ENCODE measurements at regions not wholly inside any gene's neighbourhood (a gene's known extent, or its start where the extent isn't known, plus 50 kb on each side); places are given as distances from the start of the nearest gene placed in this dataset.
A peak's percentile ranks its signal among the peaks of the same experiment; 100 is the strongest.

DNA sequence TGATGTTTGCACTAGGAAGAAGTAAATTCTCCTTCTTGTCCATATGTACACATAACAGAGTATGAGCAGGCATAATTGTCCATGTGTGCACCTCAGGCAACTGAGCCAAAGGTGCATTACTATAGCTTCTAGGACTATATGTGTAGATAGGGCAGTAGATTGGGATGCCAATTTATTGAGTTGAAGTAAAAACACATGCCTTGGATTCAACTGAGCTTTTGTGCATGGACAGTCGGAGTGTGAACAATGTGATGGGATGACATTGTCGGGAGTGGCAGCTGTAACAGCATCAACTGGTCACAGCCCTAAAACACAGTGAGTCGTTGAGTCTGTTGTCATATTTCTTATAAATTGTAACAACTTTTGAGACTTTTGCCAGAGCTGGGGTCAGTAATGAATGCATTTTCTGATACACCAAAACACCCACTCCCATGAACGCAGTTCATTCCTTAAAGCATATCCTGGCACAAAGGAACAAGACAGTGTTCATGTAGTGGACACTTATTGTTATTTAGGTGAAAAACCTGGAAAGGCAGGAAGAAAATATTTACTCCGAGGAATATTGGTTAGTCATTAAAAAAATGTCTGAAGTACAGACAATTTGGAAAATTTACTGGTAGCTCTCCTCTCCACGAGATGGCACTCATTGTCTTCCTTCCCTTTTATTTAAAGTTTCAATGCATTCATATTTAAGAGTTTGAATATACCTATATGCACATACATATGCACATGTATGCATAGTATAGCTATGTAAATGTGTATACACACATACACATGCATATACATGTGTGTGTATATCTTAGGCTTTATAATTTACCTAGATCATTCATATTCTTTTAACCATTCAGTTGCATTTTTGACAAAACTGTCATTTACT is 302.0 kb upstream of the STXBP5 start:
- TF ChIP-seq, protein P1, sequence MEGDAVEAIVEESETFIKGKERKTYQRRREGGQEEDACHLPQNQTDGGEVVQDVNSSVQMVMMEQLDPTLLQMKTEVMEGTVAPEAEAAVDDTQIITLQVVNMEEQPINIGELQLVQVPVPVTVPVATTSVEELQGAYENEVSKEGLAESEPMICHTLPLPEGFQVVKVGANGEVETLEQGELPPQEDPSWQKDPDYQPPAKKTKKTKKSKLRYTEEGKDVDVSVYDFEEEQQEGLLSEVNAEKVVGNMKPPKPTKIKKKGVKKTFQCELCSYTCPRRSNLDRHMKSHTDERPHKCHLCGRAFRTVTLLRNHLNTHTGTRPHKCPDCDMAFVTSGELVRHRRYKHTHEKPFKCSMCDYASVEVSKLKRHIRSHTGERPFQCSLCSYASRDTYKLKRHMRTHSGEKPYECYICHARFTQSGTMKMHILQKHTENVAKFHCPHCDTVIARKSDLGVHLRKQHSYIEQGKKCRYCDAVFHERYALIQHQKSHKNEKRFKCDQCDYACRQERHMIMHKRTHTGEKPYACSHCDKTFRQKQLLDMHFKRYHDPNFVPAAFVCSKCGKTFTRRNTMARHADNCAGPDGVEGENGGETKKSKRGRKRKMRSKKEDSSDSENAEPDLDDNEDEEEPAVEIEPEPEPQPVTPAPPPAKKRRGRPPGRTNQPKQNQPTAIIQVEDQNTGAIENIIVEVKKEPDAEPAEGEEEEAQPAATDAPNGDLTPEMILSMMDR (IDR thresholded peaks at IDR 0.05; ENCODE audit: poor library complexity), result peak; percentile 24
- TF ChIP-seq EZH2 (IDR thresholded peaks at IDR 0.05; ENCODE audit: borderline replicate concordance), result no peak

Measured in hepatocyte (in vitro differentiated cells).